ENCODE measurements at regions not wholly inside any gene's neighbourhood (a gene's known extent, or its start where the extent isn't known, plus 50 kb on each side); places are given as distances from the start of the nearest gene placed in this dataset.

GRCh38 chr5:82364497-82364896 lies 86.3 kb upstream of the RPS23 start:
- TF ChIP-seq RORB (CRISPR knock-in tag; IDR thresholded peaks at IDR 0.05) (no peak), CTCF (IDR thresholded peaks at IDR 0.05) (no peak), ZNF416 (CRISPR knock-in tag; IDR thresholded peaks at IDR 0.05) (no peak), ZNF281 (CRISPR knock-in tag; IDR thresholded peaks at IDR 0.05) (no peak), E2F4 (CRISPR knock-in tag; IDR thresholded peaks at IDR 0.05; ENCODE audit: borderline replicate concordance, low read depth) (no peak), NFE2L1 (CRISPR knock-in tag; IDR thresholded peaks at IDR 0.05) (no peak), TEAD1 (CRISPR knock-in tag; IDR thresholded peaks at IDR 0.05) (no peak), PREB (CRISPR knock-in tag; IDR thresholded peaks at IDR 0.05; ENCODE audit: borderline replicate concordance) (no peak), IRF1 (CRISPR knock-in tag; IDR thresholded peaks at IDR 0.05) (no peak), USF2 (CRISPR knock-in tag; IDR thresholded peaks at IDR 0.05) (no peak), E2F5 (CRISPR knock-in tag; IDR thresholded peaks at IDR 0.05) (no peak), CREM (CRISPR knock-in tag; IDR thresholded peaks at IDR 0.05) (no peak), CREB1 (CRISPR knock-in tag; IDR thresholded peaks at IDR 0.05) (no peak)
